ENCODE measurements at regions not wholly inside any gene's neighbourhood (a gene's known extent, or its start where the extent isn't known, plus 50 kb on each side); places are given as distances from the start of the nearest gene placed in this dataset.

- Histone ChIP-seq H3K4me3 (ENCODE audit: extremely low read depth in 1 of 4, insufficient read depth in 2 of 4, low read depth in 3 of 4, low read length in 4 of 4) (no peak overlapping the region), H3K27ac (ENCODE audit: low read depth, low read length) (no peak overlapping the region), H2BK15ac (ENCODE audit: low read length) (no peak overlapping the region), H4K91ac (replicated peaks; ENCODE audit: insufficient read length, low read length) (no peak overlapping the region), H2AK5ac (ENCODE audit: low read depth, low read length) (no peak overlapping the region), H4K5ac (ENCODE audit: insufficient read length, low read depth, low read length) (no peak overlapping the region), H3K14ac (ENCODE audit: insufficient read length) (no peak overlapping the region), H2BK20ac (ENCODE audit: low read length) (no peak overlapping the region), H3K23me2 (ENCODE audit: low read depth, low read length) (no peaks in the 10 kb centered on the region), H3K9ac (replicated peaks in 1 of 4; ENCODE audit: extremely low read depth in 1 of 4, low read depth in 3 of 4, low read length in 3 of 4) (no peak overlapping the region), H3K79me2 (ENCODE audit: control insufficient read depth in 1 of 2, insufficient read depth in 2 of 2, low read length in 2 of 2) (no peaks in the 10 kb centered on the region), H3K4me2 (ENCODE audit: insufficient read depth in 1 of 2, low read depth in 2 of 2, low read length in 2 of 2) (no peak overlapping the region), H3K27me3 (replicated peaks in 1 of 4; ENCODE audit: control insufficient read depth in 3 of 4, extremely low read depth in 1 of 4, insufficient read depth in 3 of 4, low read length in 3 of 4) (no peaks in the 10 kb centered on the region), H3K23ac (ENCODE audit: insufficient read length) (no peak overlapping the region), H4K8ac (ENCODE audit: extremely low read depth, insufficient read depth, low read length) (no peak overlapping the region; the same call in 1 of the 2 replicates), H4K20me1 (replicated peaks in 1 of 2; ENCODE audit: control insufficient read depth in 1 of 2, insufficient read depth in 2 of 2, low read length in 2 of 2) (no peaks in the 10 kb centered on the region), H3K4me1 (replicated peaks in 1 of 4; ENCODE audit: control insufficient read depth in 3 of 4, insufficient read depth in 4 of 4, low read length in 3 of 4) (no peaks in the 10 kb centered on the region), H2BK120ac (replicated peaks; ENCODE audit: low read depth, low read length) (no peak overlapping the region), H3K56ac (replicated peaks; ENCODE audit: insufficient read length, low read depth, low read length) (no peak overlapping the region), H3K4ac (replicated peaks; ENCODE audit: insufficient read length, low read depth, low read length) (no peak overlapping the region), H3K18ac (ENCODE audit: extremely low read depth, low read length) (no peak overlapping the region), H3K79me1 (ENCODE audit: low read depth, low read length) (no peaks in the 10 kb centered on the region), H3K36me3 (ENCODE audit: control insufficient read depth in 2 of 4, insufficient read depth in 4 of 4, low read length in 3 of 4) (no peaks in the 10 kb centered on the region), H2AFZ (ENCODE audit: low read length) (no peak overlapping the region), H2BK12ac (ENCODE audit: low read depth, low read length) (no peak overlapping the region), H3K9me3 (ENCODE audit: insufficient read depth in 2 of 2, low read depth in 1 of 2, low read length in 1 of 2) (peaks cover 0 to 4% of the 10 kb centered on the region in 2 experiments; a peak in 1 of 4 replicates), H2BK5ac (ENCODE audit: low read depth, low read length) (no peak overlapping the region)
- DNase-seq (ENCODE audit: low read depth in 1 of 2, low spot score in 2 of 2) (no peak), FAIRE-seq (no peak)
- WGBS, 2 experiments (ENCODE audit: extremely low coverage in 1 of 2, insufficient coverage in 1 of 2, insufficient read length in 1 of 2, insufficient replicate concordance in 2 of 2, low coverage in 1 of 2, low lambda C conversion rate in 2 of 2, missing lambda C conversion rate in 1 of 2): 99% methylated on average over 6 of the region's 6 CpGs; no CpG with 5 or more reads in 1 of the 2 experiments
- ChIA-PET CTCF (ENCODE audit: partially characterized antibody) (interaction anchor here (1.2 kb wide), 1 partner anchor 374 kb away, joined by 3 read pairs; no protein-coding TSS in a partner anchor), POLR2A (ENCODE audit: partially characterized antibody) (no interaction called here)
- TF ChIP-seq KDM1A (IDR thresholded peaks at IDR 0.05; ENCODE audit: borderline replicate concordance, low read length) (no peak), RFX5 (IDR thresholded peaks at IDR 0.05; ENCODE audit: borderline replicate concordance, low read depth, low read length) (no peak)
Observed at GRCh38 chr5:2238732-2239131, 356.0 kb upstream of the IRX4 start.

Measured in H1 (cell line).